ENCODE measurements at regions not wholly inside any gene's neighbourhood (a gene's known extent, or its start where the extent isn't known, plus 50 kb on each side); places are given as distances from the start of the nearest gene placed in this dataset.

GRCh38 chr4:9608300-9608699 lies 164.1 kb downstream of the DEFB131A start:
- TF ChIP-seq CTCF (IDR thresholded peaks at IDR 0.05) (no peak), EZH2 (IDR thresholded peaks at IDR 0.05; ENCODE audit: borderline replicate concordance, insufficient read depth, low read depth, low read length, poor library complexity, severe bottlenecking) (no peak)
